ENCODE measurements at regions not wholly inside any gene's neighbourhood (a gene's known extent, or its start where the extent isn't known, plus 50 kb on each side); places are given as distances from the start of the nearest gene placed in this dataset.
"Not testable (repeated sequence)": the region's sequence is repeated elsewhere in the genome, so short reads cannot be mapped to it uniquely, and the experiment has no call there.

DNA sequence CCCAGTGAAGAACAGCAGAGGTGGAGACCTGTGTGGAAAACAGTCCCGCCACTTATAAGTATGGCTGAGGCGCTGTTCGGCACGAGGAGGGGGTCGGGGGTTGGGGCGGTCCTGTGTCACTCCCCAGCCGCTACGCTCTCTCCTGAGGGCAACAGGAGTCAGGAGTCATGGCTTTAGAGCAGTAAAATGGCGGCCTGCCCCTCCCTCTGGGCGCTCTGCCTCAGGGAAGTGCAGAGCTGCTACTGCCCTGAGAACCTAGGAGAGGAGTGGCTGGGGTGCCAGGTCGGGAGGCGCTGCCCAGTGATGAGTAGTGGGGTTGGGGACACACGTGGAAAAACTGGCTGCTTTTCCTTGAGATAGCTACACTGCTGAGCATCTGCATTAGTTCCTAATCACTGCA, 551.2 kb upstream of the AMOT start:
- DNase-seq (ENCODE audit: extremely low read depth, low read depth, low spot score): no peak

DNA sequence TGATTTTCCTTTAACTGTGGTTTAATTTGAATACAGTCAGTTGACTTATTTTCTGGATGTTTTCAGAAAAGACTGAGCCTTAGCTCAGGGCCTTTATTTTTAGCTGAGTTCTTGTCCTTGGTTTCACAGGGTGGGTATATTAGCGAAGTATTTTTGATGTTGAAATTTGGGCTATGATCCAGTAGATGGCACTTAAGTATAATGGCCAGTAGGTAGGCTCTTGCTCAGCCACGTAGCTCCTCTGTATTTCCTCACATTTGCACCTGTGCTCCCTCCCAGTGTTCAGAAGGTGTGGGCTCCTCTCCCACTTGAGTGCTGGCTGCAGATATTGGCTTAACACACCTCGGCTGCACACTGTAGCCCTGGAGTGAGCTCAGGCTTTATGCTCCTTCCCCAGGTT, 549.9 kb upstream of the AMOT start:
- DNase-seq (ENCODE audit: extremely low read depth, low read depth, low spot score): no peak

DNA sequence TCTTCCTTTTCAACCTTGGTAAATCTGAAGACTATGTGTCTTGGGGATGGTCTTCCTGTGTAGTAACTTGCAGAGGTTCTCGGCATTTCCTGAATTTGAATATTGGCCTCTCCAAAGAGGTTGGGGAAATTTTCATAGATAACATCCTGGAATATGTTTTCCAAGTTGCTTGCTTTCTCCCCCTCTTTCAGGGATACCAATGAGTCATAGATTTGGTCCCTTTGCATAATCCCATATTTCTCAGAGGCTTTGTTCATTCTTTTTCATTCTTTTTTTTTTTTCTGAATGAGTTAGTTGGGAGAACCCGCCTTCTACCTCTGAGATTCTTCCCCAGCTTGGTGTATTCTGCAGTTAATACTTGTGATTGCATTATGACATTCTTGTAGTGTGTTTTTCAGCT, 549.2 kb upstream of the AMOT start:
- DNase-seq (ENCODE audit: extremely low read depth, low read depth, low spot score): no peak

DNA sequence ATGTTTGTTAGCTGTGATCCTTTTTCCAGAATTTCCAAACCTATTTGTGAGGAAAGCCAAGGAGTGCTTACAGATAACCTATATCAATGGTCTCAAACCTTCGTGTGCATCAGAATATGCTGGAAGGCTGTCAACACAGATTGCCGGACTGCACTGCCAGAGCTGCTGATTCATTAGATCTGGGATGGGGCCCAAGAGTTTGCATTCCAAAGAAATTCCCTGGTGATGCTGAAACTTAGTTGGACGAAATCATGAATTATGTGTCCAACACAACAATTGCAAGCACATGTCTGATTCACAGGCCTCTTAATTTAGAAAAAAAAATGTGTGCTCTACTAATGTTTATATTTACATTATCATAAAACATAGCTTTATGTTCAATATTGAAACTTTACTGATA, 544.0 kb upstream of the AMOT start:
- peak; percentile 16 for DNase-seq (ENCODE audit: extremely low read depth, low read depth, low spot score)

DNA sequence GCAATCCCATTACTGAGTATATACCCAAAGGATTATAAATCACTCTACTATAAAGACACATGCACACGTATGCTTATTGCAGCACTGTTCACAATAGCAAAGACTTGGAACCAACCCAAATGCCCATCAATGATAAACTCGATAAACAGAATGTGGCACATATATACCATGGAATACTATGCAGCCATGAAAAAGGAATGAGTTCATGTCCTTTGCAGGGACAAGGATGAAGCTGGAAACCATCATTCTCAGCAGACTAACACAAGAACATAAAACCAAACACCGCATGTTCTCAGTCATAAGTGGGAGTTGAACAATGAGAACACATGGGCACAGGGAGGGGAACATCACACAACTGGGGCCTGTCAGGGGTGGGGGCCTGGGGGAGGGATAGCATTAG, 532.8 kb upstream of the AMOT start:
- not testable (repeated sequence) for DNase-seq (ENCODE audit: extremely low read depth, low read depth, low spot score)

DNA sequence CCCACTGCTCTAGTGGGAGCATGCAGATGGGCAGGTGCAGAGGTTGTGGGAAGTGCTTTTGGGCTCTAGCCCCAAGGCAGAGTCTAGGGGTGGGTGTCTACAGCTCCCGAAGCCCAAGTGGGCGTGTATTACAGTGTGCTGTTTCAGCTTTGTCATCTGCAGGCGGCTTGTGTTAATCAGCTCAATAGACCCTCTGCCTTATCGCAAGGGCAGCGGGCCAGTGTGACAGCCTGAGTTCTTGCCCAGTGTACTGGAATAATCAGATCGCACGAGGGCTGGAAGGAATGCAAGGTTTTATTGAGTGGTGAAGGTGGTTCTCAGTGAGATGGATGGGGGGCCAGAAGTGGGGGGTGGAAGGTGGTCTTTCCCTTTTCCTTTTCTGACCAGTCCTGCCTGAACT, 529.4 kb upstream of the AMOT start:
- no peak for DNase-seq (ENCODE audit: extremely low read depth, low read depth, low spot score)

DNA sequence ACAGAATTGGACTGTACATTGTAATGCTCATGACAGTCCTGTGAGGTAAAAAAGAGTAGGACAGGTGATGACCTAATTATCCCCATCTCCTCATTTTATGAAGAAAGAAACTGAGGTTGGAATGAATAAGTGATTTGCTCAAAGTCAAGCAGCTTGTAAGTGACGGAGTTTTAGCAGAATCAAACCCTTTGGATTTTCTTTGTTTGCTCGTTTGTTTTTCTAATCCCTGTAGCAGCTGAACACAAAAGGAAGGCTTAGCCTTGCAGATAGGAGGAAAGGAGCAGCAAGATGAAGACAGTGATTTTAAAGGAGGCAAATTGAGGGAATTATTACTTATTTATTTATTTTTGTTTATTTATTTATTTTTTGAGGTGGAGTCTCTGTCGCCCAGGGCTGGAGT, 528.4 kb upstream of the AMOT start:
- no peak for DNase-seq (ENCODE audit: extremely low read depth, low read depth, low spot score)

DNA sequence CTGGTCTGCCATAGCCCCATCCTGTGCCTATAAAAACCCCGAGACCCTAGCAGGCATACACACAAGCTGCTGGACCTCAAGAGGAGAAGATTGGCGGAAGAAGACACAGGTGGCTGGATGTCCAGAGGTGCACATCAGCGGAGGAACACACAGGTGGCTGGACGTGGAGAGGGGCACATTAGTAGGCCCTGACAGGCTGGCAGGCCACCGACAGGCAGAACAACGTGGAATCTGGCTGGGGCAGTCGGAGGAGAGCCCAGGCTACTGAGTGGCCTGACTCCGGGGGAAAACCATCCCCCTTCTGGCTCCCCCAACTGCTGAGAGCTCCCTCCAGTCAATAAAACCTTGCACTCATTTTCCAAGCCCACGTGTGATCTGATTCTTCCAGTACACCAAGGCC, 512.5 kb upstream of the AMOT start:
- DNase-seq (ENCODE audit: extremely low read depth, low read depth, low spot score): no peak

DNA sequence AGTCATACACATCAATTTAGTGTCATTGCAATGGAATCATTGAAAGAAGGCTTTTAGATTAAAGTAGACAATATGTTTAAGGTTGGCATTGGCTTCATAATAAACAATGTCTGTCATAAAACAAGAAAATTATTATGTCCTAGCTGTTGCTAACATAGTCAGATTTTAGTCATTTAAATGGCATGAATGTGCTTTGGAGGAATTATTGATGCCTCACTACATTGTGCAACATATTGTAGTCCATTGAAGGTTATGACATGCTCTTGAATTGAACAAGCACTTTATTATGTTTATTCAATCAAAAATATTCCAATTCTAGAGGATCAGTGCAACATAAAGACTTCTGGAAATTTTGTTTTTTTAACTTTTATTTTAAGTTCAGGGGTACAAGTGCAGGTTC, 489.8 kb upstream of the AMOT start:
- no peak for DNase-seq (ENCODE audit: extremely low read depth, low read depth, low spot score)

DNA sequence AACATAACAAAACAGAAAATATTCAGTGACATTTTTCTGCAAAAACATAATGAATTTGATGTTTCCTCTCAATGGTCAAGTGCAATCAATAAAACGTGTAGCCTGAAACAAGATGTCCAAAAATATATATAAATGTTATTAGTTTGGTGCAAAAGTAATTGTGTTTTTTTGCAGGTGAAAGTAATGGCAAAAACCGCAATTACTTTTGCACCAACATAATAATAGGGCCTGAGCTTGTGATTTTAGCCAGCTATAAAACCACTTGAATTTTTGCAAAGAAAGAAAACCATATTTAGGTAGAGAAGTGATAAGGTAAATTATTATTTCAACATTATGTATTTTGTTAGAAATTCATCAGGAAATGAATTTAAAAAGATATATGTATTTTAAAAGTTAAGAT, 475.3 kb upstream of the AMOT start:
- no peak for DNase-seq (ENCODE audit: extremely low read depth, low read depth, low spot score)

DNA sequence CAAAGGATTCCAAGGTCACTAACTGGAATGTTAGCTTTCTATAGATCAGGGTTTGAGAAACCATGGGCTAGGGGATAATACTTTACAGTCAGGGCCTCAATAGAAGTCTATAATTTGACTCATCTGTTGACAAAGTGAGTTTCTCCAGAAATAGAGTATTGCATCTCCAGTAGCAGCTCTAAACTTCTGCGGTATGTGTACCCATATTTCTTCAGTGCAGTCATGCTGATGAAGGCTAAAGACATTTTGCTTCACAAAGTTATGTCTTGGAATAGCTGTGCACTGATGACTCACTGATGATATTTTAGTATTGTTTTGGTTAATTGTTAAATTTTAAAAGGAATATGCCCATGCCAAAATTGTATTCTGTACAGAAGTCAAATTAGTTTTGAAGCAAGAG, 464.9 kb upstream of the AMOT start:
- no peak for DNase-seq (ENCODE audit: extremely low read depth, low read depth, low spot score)

DNA sequence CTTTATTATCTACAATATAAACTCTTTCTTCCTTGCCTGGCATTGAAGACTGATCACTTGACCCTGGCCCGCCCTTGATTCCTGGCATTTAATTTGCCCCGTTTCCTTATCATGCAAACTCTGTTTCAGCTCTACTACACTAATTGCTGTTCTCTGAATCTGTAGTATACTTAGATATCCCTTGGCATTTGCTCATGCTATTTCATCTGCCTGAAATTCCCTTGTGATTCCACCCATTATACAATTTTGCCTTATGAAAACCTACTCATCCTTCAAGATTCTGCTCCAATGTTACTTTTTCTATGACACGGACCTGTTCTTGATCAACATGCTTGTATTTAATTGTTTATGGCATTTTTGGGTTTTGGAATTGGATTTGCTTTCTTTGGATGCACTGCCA, 459.9 kb upstream of the AMOT start:
- DNase-seq (ENCODE audit: extremely low read depth, low read depth, low spot score): no peak

DNA sequence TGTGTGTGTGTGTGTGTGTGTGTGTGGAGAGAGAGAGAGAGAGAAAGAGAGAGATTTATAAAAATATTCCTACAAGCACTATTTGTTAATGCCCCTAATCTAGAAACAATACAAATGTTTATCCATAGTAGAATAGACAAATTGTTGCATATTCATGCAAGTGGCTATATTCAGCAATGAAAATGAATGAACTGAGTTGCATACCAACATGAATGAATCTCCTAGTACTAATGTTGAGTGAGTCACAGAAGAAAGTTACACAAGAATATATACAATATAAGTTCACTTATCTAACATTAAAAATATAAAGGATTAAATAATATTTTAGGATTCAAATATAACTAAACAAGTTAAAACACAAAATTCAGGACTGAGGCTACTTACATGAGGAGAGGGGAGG, 456.8 kb upstream of the AMOT start:
- DNase-seq (ENCODE audit: extremely low read depth, low read depth, low spot score): no peak

DNA sequence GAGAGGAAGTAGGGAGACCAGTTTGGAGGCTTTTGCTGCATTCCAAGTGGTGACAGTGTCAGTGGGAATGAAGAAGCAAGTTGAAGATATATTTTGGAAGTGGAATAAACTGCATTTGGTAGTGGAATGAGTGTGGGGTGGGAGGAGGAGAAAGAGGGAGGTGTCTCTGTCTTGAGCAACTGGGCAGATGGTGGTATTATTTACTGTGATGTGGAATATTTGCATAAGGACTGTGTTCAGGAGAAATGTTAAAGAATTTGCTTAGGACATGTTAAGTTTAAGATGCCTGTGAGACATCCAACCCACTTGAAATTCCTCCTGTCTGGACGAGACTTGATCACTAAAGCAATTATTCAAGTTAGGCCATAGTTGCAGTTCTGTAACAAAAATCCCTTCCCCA, 448.9 kb upstream of the AMOT start:
- DNase-seq (ENCODE audit: extremely low read depth, low read depth, low spot score): no peak

DNA sequence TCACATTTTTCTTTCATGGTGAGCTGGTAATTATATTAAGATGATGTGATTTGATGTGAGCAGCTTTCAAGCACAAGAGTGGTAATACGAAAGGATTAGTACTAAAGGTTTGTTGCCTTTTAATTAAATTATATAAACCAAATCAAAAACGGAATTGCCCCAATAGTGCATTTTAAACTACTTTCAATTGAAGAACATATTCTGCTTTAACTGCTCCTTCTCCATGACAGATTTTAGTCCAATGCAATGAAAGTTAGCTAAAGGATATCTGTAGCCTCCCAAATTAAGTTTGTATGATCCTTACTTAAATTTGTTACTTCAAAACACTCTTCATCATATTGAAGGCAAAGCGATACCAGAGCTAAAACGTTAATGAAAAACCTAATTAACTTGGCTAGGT, 447.1 kb upstream of the AMOT start:
- DNase-seq (ENCODE audit: extremely low read depth, low read depth, low spot score): no peak

DNA sequence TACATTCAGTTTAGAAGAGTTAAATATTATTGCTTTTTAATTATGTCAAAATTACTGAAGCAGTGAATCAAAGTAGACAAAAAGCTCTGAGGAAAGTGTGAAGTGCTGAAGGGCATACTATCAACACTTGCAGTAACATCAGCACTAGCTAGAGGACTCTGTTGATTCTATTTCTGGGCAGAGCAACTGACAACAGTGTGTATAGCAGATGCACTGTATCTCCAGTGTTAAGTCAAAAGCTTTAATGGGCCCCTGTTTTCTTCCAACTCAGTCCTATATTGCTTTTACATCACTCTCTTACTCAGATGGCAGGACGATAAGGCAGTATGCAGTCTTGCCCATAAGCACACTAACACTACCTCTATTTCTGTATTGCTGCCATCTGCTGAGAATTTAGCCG, 435.2 kb upstream of the AMOT start:
- DNase-seq (ENCODE audit: extremely low read depth, low read depth, low spot score): no peak

DNA sequence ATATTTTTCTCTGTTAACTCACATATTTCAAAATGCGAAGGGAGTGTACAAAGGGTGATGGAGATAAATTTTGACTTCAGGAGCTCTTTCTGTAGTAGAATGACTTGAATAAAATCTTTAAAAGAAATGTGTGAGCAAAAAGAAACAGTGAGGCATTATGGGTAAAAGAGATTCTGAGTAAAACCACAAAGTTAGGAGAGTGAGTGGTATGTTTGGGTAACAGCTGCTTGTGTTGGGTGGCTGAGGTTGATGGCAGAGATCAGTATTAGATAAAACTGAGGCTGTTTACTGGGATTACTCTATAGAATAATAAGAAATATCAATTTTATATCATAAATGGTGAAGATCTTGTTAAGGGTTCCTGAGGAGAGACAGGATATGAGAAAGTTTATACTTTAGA, 434.2 kb upstream of the AMOT start:
- no peak for DNase-seq (ENCODE audit: extremely low read depth, low read depth, low spot score)

DNA sequence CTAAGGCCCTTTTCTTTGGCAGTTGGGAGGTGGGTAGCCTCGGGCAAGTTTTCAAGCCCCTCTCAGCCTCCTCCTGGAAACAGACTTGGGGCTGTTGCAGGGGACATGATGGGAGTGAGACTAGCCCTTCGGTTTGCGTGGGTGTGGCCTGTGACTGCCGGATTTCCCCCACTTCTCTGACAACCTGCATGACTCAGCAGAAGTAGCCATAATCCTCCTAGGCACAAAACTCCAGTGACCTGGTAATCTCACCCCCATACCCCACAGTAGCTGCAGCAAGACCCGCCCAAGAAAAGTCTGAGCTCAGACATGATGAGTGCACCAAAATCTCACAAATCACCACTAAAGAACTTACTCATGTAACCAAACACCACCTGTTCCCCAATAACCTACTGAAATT, 433.7 kb upstream of the AMOT start:
- no peak for DNase-seq (ENCODE audit: extremely low read depth, low read depth, low spot score)

DNA sequence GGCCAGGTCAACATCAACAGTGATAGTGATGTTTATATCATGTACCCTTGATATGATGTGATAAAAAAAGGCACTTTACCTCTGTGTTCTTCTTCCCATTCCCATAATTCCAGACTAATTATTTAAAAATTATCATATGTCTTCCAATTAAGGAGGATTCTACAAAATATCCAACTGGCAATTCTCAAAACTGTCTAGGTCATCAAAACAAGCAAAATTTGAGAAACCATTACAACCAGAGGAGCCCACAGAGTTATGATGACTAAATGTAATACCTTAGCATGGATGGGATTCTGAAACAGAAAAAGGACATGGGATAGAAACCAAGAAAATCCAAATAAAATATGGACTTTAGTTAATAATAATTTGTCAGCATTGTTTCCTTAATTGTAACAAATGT, 428.6 kb upstream of the AMOT start:
- DNase-seq (ENCODE audit: extremely low read depth, low read depth, low spot score): no peak

DNA sequence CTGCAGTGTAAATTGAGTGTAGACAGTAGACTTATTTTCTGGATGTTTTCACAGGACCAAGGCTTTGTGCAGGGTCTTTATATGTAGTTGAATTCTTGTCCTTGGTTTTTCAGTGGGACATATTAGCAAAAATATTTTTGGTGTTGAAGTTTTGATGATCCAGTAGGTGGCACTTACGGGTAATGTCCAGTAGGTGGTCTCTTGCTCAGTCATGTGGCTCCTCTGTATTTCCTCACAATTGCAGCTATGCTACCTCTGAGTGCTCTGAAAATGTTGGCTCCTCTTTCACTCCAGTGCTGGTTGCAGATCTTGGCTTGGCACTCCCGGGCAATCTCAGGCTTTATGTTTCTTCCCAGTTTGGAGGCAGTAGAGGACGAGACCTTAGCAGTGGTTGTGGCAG, 419.8 kb upstream of the AMOT start:
- DNase-seq (ENCODE audit: extremely low read depth, low read depth, low spot score): no peak

DNA sequence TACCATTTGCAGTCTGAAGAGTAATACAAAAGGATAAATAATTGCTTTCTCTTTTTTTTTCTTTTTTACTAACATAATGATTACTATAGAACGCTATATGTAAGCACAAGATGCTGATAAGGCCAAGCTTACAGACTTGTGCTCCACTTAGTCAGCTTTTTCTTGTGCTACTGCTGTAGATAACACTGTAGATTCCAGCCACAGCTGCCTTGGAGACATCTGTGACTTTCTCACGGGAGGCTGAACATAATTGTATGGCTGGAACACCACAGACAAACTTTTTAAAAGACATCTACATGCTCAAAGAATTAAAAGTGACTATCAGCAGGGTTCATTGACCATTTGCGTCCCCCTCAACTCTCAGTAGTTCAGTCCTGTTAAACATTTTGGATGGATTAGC, 381.7 kb upstream of the AMOT start:
- no peak for DNase-seq (ENCODE audit: extremely low read depth, low read depth, low spot score)

DNA sequence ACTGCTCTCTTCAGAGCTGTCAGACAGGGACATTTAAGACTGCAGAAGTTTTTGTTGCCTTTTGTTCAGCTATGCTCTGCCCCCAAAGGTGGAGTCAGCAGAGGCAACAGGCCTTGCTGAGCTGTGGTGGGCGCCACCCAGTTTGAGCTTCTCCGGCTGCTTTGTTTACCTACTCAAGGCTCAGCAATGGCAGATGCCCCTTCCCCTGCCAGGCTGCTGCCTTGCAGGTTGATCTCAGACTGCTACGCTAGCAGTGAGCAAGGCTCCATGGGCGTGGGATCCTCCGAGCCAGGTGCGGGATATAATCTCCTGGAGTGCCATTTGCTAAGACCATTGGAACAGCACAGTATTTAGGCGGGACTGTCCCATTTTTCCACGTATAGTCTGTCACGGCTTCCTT, 371.4 kb upstream of the AMOT start:
- no peak for DNase-seq (ENCODE audit: extremely low read depth, low read depth, low spot score)

DNA sequence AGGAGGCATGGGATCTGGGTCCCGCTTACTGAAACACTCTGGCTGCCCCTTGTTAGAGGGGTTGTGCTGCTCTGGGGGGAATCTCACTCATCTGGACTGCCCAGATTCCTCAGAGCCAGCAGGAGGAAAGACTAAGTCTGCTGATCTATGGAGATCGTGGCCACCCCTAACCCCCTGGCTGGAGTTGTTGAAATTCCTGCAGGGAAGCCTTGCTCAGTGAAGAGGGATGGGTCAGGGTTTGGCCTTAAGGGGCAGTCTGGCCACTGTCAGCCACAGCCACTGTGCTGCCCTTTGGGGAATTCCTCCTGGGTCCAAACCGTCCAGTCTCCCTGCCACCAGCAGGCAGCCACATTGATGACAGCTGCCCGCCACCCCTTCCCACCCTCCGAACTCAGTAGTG, 362.0 kb upstream of the AMOT start:
- no peak for DNase-seq (ENCODE audit: extremely low read depth, low read depth, low spot score)

DNA sequence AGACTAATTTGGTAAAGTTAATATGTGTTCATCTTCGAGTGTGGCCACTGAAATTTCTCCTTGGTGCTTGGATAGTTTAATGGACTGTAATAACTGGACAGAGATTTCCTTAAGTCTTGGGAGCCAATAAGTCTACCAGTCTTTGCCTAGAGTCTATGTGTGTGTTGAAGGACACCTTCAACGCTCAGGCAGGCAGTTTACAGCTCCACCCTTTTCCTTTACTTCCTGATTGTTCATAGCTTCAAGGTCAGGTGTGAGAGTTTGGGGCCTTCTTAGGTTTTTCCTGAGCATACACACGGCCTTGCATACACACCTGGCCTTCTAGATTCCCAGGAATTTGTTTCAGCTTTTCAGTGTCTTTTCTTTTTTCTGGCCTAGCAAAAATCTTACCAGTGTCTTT, 355.3 kb upstream of the AMOT start:
- DNase-seq (ENCODE audit: extremely low read depth, low read depth, low spot score): no peak
